GM10248 (cell line): ENCODE measurements at regions not wholly inside any gene's neighbourhood (a gene's known extent, or its start where the extent isn't known, plus 50 kb on each side); places are given as distances from the start of the nearest gene placed in this dataset.

Experiments used
- CTCF ChIA-PET: fragments of 300-600 bp; sonication (Branson Sonifier 250); formaldehyde crosslinking; extraction: SDS; loops from one replicate; lab custom pipeline; 2021; ENCODE audit warnings: antibody characterized with exemption; lab: Yijun Ruan, JAX
- POLR2A ChIA-PET: fragments of 350-650 bp; sonication (Branson Sonifier 250); formaldehyde crosslinking; extraction: SDS; loops from one replicate; lab custom pipeline; 2020; ENCODE audit warnings: antibody characterized with exemption; lab: Yijun Ruan, JAX
- DNase-seq: peaks from one replicate; pipeline ENCODE4 v3.0.0; 2012; ENCODE audit errors: extremely low spot score
- TF ChIP-seq, protein P1 (sequence below): IDR thresholded peaks from 2 replicates; pipeline ENCODE4 v1.5.1; 2012; ENCODE audit warnings: mild to moderate bottlenecking, low read depth; ENCODE audit errors: extremely low read depth, missing control alignments, control extremely low read depth

DNA sequence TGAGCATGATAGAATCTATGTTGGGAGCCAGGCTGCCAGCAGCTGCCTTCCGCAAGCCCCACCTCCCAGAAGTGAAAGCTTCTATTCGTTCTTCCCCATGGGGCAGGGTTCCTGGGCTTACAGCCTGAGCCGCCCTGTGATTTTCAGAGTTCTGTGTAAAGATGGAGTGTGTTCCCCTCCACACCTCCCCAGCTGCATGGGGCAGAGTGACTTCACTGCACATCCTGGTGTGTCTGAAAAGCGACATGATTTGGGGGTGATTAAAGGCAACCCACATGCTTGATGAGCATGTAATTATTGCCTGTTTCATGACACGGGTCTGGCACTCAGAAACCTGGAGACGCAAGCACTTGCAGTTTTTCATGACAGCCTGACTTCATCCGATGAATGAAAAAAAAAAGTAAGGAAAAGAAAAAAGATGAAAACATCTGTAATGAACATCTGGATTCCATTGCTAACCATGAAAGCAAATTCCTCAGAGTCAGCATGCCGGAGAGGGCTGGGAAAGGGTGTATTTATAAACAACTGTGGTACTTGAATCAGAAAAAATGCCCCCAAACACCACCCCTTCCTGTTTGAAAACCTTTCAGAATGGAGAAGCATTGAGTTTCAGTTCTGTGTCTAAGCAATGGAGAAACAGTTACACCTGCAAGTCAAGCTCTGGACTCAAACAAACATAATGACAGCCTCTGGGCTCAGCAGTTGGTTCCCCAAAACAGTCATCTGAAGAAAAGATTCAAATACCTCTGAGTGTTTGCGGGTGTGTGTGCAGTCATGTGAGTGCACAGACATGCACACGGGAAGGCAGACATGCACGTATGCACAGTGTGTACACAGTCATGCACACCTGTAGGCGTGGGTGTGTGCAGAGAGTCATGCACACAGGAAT lies 266.0 kb downstream of the ENGASE start:
- DNase-seq: peak; percentile 81
- ChIA-PET CTCF (interaction anchor here (2.2 kb wide), 1 partner anchor 18 kb away, joined by 5 read pairs; no protein-coding TSS in a partner anchor), POLR2A (no interaction called here)
- TF ChIP-seq, protein P1, sequence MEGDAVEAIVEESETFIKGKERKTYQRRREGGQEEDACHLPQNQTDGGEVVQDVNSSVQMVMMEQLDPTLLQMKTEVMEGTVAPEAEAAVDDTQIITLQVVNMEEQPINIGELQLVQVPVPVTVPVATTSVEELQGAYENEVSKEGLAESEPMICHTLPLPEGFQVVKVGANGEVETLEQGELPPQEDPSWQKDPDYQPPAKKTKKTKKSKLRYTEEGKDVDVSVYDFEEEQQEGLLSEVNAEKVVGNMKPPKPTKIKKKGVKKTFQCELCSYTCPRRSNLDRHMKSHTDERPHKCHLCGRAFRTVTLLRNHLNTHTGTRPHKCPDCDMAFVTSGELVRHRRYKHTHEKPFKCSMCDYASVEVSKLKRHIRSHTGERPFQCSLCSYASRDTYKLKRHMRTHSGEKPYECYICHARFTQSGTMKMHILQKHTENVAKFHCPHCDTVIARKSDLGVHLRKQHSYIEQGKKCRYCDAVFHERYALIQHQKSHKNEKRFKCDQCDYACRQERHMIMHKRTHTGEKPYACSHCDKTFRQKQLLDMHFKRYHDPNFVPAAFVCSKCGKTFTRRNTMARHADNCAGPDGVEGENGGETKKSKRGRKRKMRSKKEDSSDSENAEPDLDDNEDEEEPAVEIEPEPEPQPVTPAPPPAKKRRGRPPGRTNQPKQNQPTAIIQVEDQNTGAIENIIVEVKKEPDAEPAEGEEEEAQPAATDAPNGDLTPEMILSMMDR: no peak

DNA sequence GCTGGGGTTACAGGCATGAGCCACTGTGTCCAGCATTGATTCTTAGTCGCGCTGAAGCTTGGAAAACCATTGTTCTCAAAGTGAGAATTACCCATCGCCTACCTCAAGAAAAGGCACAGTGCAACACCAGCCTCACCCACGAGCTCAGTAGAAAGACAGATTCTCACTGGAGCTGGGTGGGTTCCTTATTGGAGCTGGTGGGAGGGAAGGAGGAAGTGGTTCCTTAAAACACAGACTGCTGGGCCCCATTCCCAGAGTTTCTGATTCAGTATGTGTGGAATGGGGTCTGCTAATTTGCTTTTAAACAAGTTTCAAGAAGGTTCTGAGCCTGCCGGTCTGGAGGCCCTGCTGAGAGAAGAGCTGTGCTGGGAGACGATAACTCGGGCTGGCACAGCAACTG lies 264.7 kb downstream of the ENGASE start:
- ChIA-PET POLR2A (no interaction called here), CTCF (interaction anchor here (1.0 to 2.2 kb wide), 2 partner anchors 16 to 17 kb away, joined by 3 to 5 read pairs; no protein-coding TSS in a partner anchor)
- TF ChIP-seq, protein P1: no peak
- DNase-seq: no peak

DNA sequence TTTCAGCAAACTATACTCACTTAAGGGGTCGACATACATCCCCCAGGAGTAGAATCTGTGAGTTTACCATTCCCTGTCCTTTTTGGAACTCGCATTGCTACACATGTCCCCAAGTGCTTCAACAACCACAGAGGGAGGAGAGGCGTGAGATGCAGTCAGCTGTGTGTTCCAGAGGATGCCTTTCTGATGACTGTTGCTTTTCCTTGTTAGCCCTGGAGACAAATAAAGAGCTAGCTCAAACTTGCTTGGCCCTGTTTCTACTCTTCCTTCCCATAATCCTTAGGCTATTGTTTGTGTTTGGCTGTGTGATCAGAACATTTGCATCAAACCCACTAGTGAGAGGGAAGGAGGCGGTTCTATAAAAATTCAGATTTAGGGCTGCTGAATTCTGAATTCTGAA lies 264.0 kb downstream of the ENGASE start:
- TF ChIP-seq, protein P1: no peak
- no peak for DNase-seq
- POLR2A ChIA-PET: no interaction called here
- CTCF ChIA-PET: interaction anchor here (1.0 to 2.2 kb wide), 2 partner anchors 16 to 17 kb away, joined by 3 to 5 read pairs; no protein-coding TSS in a partner anchor

DNA sequence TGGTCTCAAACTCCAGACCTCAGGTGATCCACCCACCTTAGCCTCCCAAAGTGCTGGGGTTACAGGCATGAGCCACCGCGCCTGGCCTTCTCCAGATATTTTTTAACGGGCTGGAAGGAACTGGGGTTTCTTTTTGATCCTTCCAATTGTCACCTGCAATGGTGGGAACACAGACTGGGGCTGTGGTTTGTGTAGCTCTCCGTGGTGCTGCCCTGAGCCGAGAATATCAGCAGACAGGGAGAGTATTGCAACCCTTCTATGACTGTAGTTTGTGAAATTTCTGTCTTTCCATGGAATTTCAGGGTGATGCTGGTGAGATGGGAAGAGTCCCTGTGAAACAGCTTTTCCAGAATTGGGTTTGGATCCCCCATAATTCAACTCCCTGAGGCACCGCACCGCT lies 263.5 kb downstream of the ENGASE start:
- ChIA-PET POLR2A (no interaction called here), CTCF (interaction anchor here (2.2 kb wide), 1 partner anchor 15 kb away, joined by 5 read pairs; no protein-coding TSS in a partner anchor)
- TF ChIP-seq, protein P1: no peak
- no peak for DNase-seq

DNA sequence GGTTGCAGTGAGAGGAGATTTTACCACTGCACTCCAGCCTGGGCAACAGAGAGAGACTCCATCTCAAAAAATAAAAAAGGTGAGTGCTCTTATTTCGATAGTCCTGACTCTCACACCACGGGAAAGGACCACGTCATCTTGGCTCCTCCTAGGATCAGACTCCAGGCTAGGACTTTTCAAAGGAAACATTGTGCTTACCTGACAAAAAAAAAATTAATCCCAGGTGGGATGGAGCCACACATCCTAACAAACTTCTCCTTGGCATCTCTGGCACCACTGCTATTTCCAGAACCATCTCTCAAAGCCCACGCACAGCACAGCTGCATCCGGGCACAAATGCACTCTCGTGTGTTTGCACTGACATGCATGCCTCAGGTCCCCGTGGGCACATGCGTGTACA lies 262.4 kb downstream of the ENGASE start:
- ChIA-PET POLR2A (no interaction called here), CTCF (no interaction called here)
- DNase-seq: no peak
- TF ChIP-seq, protein P1: no peak

DNA sequence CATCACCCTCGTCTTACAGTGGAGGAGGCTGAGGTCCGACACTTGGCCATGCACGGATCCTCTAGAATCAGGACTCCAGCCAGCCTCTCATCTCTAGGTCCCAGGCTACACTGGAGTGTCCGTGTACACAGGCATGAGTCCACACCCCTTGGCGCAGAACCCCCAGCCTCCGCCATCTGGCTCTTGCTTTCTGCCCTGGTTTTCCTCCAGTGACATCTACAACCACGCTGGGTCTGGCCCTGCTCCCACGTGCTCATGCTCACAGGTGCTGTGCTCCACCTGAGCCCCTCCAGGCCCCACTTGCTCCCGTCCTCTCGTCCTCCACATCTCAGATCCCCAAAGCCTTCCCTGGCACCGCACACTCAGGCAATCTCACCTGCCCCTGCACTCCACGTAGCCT lies 260.8 kb downstream of the ENGASE start:
- CTCF ChIA-PET: no interaction called here

More for the DNA sequence above, 260.8 kb downstream of the ENGASE start:
- DNase-seq: no peak
- TF ChIP-seq, protein P1: no peak
- POLR2A ChIA-PET: no interaction called here
